ENCODE measurements at regions not wholly inside any gene's neighbourhood (a gene's known extent, or its start where the extent isn't known, plus 50 kb on each side); places are given as distances from the start of the nearest gene placed in this dataset.

GRCh38 chr13:83019986-83020385, 862.3 kb downstream of the SLITRK1 start:
- TF ChIP-seq CTCF (IDR thresholded peaks at IDR 0.05) (no peak), EZH2 (IDR thresholded peaks at IDR 0.05; ENCODE audit: borderline replicate concordance, insufficient read depth, low read depth, low read length, poor library complexity, severe bottlenecking) (no peak)
